NCI-H2029 treated with DMSO at 0.1 percent for 48 hours (cell line): ENCODE measurements at regions not wholly inside any gene's neighbourhood (a gene's known extent, or its start where the extent isn't known, plus 50 kb on each side); places are given as distances from the start of the nearest gene placed in this dataset.
"Not testable (repeated sequence)": the region's sequence is repeated elsewhere in the genome, so short reads cannot be mapped to it uniquely, and the experiment has no call there.

Experiments used
- DNase-seq: peaks from one replicate; lab custom pipeline; 2025; lab: John Stamatoyannopoulos, UW

DNA sequence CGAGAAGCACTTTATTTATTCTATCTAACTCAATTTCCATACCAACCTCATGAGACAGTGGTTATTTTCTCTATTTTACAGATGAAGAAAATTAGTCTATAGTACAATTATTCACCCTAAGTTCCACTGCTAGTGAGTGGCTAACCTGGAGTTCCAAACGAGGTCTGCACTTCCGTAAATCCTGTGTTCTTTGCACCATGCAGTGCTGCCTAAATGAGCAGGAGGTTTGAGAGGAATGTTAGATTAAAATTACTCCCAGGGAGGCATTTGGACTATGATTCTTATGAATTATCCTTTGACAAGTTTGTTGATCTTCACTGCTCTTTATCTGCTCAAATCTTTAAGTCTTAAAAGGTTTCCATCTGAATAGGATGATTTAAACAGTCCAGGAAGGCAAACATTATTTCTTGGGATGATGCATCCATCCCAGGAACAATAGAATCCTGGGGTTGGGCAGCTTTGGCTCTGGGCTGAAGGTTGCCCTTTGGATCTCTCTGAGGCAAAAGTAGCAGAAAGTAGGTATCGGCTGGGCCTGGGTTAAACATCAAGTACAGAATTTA lies 400.8 kb downstream of the REEP3 start:
- DNase-seq = no peak

DNA sequence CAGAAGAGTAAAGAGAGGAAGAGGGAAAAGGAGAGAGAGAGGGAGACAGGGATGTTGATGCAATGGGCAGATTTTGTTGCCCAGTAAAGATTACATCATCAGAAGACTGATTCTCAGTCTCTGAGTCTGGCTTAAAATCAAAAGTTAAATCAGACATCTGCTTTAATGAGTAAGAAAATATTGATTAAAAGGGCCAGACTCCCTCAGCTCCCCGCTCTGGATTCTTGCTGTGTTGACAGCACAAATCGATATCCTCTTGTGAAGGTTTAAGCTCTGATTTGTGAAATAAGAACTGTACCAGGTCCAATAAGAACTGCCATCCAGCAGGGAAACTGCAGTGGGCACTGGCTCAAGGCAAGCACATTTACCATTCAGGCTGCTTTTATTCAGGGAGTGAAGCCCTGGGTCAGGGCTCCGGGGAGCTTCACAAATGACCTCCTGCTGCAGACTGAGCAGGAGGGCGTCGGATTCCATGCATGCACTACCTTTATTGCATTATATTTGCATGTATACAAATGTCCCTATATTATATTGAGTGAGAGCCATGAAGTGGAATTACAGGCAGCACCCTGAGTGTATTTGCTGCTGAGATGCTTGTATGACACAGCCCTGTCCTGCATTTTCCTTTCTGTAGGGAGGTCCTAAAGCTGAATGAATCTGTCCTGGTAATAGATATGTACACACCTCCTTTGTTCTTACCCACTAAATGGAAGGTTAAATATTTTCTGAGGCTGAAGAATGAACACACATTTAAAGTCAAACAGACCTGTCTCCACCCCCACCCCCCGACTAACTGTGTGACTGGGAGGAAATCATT lies 401.5 kb downstream of the REEP3 start:
- DNase-seq = peak; percentile 4

DNA sequence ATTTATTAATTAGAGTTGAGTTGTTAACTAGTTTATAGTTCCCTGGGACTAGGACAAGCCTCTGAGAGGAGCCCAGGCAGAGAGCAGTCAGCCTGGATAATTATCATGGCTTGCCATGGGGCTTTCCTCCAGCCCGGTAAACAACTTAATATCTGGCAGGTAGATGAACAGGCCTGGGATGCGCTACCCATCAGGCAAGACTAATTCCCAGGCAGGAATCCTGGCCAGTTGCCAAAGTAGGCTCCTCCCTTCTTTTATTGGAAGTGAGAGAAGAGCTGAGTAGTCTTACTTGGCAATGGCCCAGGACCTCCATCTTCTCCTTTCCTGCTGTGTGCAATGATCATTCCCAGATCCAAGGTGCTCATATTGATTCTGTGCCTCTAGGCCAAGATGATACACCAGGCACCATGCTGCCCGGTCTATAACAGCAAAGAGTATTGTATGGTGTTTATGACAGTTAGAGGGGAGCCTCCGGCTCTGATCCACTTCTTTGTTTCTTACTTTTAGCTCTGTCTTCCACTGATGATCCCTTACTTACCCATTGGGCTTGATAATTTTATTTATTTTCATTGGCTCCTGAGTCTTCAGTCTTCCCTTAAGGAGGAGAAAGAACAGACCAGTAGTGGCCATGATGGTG lies 408.7 kb downstream of the REEP3 start:
- DNase-seq = peak; percentile 1

DNA sequence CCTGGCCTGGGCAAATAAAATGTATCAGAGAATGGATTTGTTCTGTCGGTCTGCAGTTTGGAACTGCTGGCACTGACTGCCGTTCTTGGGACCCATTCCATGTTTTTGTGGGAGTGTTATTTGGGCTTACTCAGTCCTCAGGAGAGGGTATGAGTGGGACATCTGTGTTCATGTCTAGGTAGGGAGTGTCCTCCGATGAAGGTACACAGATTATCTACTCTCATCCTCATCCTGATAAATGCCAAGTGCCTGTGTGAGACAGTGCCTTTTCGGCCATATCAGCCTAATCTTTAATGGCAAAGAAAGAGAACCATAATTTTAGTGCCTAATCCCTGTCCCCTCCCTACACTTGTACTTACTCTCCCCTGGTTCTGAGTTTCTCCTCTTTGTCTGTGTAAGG lies 409.4 kb downstream of the REEP3 start:
- no peak for DNase-seq

DNA sequence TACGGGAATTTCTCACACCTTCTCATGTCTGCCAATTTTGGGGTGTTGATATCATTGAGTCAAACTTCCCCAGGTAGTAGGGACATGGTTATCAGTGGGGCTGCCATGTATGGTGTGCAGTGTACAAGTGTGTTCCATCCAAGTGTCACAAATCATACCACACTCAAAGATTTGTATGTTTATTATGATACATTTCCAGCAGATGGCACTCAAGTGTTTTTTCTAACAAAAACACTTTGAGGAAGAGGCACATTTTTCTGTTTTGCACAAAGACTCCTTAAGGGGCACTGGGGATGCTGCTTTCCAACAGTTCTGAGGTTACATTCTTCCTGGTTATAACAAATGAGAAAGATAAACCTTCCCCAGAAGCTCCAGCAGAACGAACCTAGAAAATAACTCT lies 414.5 kb downstream of the REEP3 start:
- DNase-seq = no peak

DNA sequence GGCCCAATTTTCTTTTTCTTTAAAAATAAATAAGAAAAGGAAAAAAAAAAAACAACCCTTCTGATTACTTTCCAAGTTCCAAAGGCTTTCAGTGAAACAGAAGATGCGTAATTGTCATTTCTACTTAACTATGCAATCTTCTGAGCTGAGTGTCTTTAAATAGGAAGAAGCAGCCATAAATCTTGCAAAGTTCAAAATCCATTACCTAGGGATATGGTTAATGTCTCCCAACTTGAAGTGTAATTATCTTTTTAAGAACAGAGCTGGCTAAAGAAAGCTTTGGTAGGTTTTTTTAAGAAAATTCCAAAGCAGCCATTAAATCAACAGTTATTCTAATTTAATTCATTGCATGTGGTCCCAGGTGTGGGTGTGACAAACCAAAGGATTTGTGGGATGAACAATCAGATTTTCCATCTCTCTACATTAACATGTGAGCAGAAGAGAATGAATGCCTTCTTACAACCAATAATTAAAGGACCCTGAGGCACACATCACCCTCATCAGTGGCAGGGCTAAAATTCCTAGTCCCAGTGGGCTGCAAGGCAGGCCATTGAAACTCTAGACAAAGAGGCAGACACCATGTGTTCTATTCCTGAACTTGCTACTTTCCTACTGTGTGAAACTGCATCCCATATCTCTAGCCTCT lies 419.2 kb downstream of the REEP3 start:
- no peak for DNase-seq

DNA sequence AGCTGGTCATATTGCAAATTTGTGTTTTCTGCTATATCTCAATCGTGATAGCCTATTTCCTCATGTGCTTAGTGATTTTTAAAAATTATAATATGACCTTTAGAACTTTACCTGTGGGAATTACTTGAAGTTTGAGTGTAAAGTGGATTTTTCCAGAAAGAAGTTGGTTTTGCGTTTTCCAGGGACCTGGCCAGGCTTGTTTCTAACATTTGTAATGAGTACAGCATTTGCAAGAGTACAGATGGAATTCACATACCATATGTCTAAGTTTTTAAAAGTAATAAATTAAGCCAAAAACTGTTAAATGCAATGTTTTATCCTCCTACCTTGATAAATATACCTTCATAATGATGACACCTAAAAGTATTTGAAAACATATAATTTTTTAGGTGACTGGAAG lies 443.2 kb downstream of the REEP3 start:
- DNase-seq = no peak

DNA sequence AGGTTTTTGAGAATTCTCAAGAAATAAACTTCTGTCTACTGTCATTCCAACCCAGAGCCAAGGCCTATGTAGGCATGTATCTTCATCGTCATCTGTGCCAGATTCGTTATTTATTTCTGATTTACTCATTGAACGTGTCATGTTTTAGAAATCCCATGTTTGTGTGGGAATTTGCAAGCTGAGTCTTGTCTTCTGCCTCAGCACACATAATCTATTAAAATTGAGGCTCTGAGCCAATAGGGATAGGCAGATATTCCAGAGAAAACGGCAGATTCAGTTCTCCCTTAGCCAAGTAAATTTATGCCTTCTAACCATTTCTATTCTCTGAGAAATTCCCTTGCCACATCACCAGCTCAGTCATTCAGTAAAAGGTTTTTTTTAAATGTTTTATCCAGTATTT lies 444.6 kb downstream of the REEP3 start:
- DNase-seq = no peak

DNA sequence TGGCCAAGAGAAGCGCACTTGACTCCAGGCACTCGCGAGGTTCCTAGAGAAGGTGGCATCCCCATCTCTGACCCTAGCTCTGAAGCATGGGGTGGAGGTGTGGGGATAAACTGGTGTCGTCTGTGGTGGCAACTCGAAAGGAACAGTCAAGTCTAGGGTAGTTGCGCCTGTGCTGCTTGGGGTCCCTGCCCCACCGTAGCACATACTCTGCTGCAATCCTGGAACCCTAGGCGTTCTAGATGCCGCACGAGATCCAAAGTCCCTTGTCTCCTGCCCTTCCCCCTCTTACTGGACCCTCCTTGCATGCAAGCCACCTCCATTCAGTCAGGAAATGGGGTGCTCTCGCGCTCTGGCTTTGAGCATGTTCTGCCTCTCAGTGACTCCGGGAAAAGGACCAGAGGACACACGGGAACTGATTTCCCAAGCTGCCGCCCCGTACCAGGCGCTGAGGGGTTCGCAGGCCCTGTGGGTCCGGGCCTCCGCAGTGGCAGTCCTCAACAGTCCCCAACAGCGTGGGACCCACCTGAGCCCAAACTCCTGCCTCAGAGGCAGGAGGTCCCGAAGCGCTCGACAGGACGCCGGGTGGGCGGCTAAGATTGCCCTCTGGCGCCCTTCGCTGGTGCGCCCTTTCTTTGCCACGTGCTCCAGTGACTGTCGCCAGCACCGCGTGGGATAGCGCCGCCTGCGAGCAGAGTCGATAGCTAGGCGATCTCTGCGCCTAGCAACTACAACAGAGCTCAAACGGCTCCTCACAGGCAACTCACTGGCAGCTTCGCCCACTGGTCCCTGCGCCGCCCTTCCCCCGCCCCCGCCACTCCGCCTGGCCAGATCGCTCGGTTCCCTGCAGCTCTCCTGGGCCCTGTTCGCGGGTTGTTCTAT lies 452.0 kb downstream of the REEP3 start:
- DNase-seq = no peak

DNA sequence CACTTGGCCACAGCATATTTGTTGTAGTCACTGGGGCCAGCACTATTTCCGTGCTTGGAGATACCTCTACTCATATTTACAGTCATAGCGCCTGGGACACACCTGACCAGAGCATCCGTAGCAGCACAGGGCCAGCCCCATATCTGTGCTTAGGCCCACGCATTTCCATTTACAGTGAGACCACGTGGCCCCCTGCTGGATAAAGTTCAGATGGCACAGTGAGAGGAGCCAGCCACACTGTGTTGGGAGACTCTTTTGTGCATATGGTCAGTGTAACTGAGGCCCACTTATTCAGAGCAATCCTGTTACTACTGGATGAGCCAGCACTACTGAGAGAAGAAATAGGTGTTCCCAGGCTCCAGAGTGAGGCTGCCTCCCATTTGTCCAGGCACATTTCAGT lies 455.3 kb downstream of the REEP3 start:
- DNase-seq = peak; percentile 0

DNA sequence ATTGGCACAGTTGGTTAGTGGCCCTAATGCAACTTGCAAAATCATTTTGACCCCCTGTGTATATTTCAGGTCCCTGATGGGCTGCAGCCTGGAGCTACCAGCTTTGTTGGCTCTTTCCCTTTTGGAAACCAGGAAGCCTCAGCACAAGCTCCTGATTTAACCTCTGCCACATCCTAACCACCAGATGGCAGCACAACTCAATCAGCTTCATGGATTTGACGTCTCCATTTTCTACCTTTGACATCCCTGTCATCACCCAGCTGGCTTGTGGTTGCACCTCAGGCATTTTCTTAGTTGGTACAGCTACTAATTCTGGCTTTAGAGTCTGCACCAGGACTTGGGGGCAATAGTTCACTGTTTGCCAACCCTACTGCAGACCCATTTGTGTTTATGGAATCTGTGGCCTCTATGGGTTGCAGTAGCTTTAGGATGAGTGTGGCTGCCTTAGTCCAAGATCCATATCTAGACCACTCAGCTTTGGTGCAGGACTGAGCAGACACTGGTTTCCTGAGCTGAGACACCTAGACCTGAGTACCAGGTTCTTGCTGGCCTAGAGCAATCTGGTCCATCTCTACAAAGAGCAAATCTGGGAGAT lies 456.2 kb downstream of the REEP3 start:
- peak; percentile 0 for DNase-seq

DNA sequence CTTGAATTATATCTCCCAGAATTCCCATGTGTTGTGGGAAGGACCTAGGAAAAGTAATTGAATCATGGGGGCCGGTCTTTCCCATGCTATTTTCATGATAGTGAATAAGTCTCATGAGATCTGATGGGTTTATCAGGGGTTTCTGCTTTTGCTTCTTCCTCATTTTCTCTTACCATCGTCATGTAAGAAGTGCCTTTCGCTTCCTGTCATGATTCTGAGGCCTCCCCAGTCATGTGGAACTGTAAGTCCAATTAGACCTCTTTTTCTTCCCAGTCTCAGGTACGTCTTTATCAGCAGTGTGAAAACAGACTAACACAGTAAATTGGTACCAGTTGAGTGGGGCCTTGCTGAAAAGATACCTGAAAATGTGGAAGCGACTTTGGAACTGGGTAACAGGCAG lies 459.7 kb downstream of the REEP3 start:
- not testable (repeated sequence) for DNase-seq

DNA sequence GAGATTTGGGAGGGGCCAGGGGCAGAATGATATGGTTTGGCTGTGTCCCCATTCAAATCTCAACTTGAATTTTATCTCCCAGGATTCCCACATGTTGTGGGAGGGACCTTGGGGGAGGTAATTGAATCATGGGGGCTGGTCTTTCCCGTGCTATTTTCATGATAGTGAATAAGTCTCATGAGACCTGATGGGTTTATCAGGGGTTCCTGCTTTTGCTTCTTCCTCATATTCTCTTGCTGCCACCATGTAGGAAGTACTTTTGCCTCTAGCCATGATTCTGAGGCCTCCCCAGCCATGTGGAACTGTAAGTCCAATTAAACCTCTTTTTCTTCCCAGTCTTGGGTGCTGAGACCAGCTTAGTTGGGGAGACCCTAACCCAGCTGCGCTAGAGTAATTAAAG lies 462.9 kb downstream of the REEP3 start:
- not testable (repeated sequence) for DNase-seq

DNA sequence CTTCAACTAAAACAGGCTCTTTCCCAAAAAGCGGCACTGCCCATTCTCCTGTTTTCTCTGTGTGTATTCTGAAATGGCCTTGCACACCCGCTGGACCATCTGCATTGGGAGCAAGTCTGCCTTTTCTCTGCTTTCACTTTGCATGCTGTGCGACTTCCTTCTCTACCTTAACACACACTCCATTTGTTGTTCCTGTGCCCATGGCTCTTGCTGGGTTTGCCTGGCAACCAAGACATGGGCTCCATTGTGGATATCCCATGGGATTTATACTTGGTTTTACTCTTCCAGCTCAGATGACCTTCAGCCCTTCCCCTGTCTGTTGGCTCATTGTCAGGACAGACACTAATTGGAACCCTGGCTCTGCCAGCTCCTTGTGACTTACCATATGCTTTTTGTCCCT lies 465.3 kb downstream of the REEP3 start:
- DNase-seq = no peak

DNA sequence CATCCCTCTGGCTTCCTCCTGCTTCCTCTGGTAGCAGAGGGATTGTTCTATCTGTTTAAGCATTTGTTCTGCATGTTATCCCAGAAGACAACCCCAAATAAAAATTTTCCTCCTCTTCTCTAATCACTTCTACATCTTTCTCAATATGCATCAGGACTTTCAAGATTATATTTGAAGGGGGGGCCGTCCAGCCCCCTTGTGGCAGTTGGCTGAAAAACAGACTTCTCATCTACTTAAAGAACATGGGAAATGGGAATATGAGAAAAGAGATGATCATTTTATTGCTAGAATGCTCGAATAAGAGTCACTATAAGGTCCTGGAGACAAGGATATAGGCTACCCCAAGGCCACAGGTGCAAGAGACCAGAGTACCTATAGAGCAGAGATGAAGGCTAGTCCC lies 466.0 kb downstream of the REEP3 start:
- no peak for DNase-seq

DNA sequence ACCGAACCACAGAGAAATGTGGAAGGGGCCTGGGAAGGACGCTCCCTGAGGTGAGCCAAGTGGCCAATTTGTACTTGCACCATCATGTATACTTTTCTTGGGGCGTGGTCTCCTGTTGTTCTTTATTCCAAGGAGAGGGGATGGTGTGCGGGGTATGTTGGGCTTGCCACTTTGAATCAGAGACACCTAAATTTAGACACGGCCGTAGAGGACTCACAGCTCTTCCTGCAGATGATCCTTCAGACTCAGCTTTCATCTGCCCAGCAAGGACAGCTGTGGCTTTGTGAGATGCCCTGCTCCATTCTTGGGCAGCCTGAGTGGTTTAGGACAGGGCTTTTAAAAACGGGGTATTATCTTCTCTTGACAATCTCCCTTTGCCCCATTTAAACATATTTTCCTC lies 473.2 kb downstream of the REEP3 start:
- no peak for DNase-seq

DNA sequence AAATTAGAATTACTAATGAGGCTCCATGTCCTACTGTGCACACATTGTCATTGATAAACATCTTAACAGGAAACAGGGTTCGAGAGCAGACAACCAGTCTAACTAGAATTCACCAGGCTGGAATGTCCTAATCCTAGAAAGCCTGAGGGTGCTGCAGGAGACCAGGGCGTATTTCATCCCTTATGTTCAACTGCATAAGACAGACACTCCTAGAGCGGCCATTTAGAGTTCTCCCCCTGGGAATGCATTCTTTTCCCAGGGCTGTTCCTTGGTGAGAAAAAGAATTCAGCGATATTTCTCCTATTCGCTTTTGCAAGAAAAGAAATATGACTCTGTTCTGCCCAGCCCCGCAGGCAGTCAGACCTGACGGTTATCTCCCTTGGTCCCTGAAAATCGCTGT lies 486.0 kb downstream of the REEP3 start:
- DNase-seq = no peak

DNA sequence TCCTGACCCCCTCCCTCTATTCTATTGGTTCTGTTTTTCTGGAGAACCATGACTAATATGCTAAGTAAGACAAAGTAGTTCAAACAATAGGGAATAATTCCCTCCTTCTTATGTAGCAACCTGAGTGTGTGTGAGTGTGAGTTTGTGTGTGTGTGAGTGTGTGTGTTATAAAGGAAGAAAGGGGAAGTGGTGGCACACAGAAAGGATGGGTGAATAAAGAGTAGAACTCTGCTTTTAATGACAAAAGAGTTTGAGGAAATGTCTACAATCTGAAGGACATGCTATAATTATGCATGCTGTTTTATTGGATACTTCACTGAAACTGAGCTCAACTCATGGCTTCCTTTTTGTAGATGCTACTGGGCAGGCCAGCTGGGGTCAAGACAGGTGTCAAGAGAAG lies 489.5 kb downstream of the REEP3 start:
- DNase-seq = no peak

DNA sequence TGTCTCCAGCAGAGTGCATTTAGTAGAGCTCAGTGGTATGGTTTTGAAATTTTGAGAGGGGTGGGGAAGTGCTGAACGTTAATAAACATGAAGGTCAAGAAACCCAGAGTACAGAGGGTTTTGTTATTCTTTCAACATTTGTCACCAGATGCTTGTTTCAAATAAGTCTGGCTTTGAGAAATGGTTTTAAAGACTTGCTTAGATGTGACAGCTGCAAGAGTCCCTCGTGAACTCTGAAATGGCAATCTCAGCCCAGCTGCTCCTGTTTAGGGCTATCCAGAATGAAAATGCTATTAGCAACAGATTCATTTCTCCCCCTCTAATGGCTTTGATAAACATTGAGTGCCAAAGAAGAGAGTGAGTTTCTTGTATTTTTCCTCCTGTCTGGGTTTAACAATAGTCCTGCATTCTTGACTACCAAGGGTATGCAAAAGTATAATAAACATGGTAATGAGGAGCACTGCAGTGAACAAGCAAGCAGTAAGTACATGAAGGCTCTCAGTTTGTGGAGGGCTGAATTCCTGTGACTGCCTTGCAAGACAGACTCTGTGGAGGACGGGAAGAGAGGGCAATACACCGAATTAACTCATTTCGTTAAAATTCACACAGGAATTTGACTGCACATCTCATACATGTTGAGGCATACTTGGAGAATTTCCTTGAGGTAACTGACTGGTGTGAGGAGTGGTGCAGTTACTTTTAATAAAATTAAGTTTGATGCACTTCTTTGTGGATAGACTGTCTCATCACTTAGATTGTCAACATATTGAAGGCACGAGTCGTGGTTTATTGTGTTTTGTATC lies 490.9 kb downstream of the REEP3 start:
- no peak for DNase-seq

DNA sequence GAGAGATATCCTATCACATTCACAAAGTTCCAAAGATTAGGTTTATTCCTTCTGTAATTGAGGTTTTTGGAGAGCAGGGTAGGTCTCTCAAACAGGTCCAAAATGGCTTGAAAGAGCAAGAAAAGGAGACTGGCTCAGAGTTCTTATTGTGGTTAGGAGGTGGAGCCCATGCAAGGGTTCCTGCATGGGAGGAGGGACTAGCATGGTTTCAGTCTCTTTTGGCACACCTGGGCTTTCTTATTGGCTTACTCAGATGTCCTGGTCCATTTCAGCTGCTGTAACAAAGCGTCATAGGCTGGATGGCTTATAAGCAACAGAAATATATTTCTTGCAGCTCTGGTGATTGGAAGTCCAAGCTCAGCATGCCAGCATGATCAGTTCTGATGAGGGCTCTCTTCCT lies 493.1 kb downstream of the REEP3 start:
- DNase-seq = no peak
